CD4-positive, alpha-beta memory T cell (primary cell): ENCODE measurements at regions not wholly inside any gene's neighbourhood (a gene's known extent, or its start where the extent isn't known, plus 50 kb on each side); places are given as distances from the start of the nearest gene placed in this dataset.

Experiments
- CTCF ChIA-PET: fragments of 350-600 bp; sonication (Branson Sonifier 250); formaldehyde crosslinking; loops from one replicate; lab custom pipeline; 2021; ENCODE audit warnings: inconsistent platforms; ENCODE audit not compliant: partially characterized antibody; lab: Charles Lee
- POLR2A ChIA-PET: fragments of 350-600 bp; sonication (Branson Sonifier 250); formaldehyde crosslinking; loops from one replicate; lab custom pipeline; 2021; ENCODE audit not compliant: partially characterized antibody; lab: Charles Lee
- DNase-seq, 5 donors: peaks; one replicate each; pipeline versions ENCODE4 v3.0.0 to v3.0.0-alpha.2; 2020 to 2022; ENCODE audit warnings: mixed read lengths in 1 of 5
- H3K27ac ChIP-seq: one replicate; pipeline ENCODE4 v1.7.0; 2013; ENCODE audit warnings: low read depth, low read length
- H3K27me3 ChIP-seq: 2 replicates; pipeline ENCODE4 v1.7.0; 2013; ENCODE audit warnings: mild to moderate bottlenecking, low read length, moderate library complexity; ENCODE audit not compliant: insufficient read depth
- H3K36me3 ChIP-seq: 2 replicates; pipeline ENCODE4 v1.7.0; 2013; ENCODE audit warnings: mild to moderate bottlenecking, low read length, moderate library complexity; ENCODE audit not compliant: insufficient read depth
- H3K4me1 ChIP-seq: 2 replicates; pipeline ENCODE4 v1.7.0; 2013; ENCODE audit warnings: mild to moderate bottlenecking, low read length, moderate library complexity; ENCODE audit not compliant: insufficient read depth
- H3K4me3 ChIP-seq, 2 donors: one replicate each; pipeline ENCODE4 v1.7.0; 2013; ENCODE audit warnings: low read length in 2 of 2, mild to moderate bottlenecking in 1 of 2
- H3K9me3 ChIP-seq, 2 donors: one replicate each; pipeline ENCODE4 v1.7.0; 2013; ENCODE audit warnings: low read length in 2 of 2, control low read depth in 1 of 2; ENCODE audit not compliant: control insufficient read depth in 1 of 2
- H3K27ac Mint-ChIP-seq, 7 donors: one replicate each; pipeline ENCODE4 v1.8.0; 2020 to 2021; ENCODE audit warnings: mixed read lengths in 7 of 7, mild to moderate bottlenecking in 6 of 7, inconsistent platforms in 3 of 7, moderate library complexity in 3 of 7
- H3K27me3 Mint-ChIP-seq, 2 donors: one replicate each; pipeline ENCODE4 v1.8.0; 2020 to 2021; ENCODE audit warnings: mixed read lengths in 2 of 2
- H3K36me3 Mint-ChIP-seq, 2 donors: one replicate each; pipeline ENCODE4 v1.8.0; 2020 to 2021; ENCODE audit warnings: mixed read lengths in 2 of 2, inconsistent platforms in 1 of 2, mild to moderate bottlenecking in 1 of 2
- H3K4me1 Mint-ChIP-seq, 4 donors: one replicate each; pipeline ENCODE4 v1.8.0; 2020 to 2021; ENCODE audit warnings: mixed read lengths in 4 of 4, mild to moderate bottlenecking in 1 of 4
- H3K4me3 Mint-ChIP-seq, 8 donors: one replicate each; pipeline ENCODE4 v1.8.0; 2020 to 2021; ENCODE audit warnings: mixed read lengths in 8 of 8, mild to moderate bottlenecking in 7 of 8, moderate library complexity in 6 of 8, inconsistent platforms in 3 of 8
- H3K9me3 Mint-ChIP-seq, 8 donors: one replicate each; pipeline ENCODE4 v1.8.0; 2020 to 2021; ENCODE audit warnings: mixed read lengths in 8 of 8, mild to moderate bottlenecking in 5 of 8, inconsistent platforms in 3 of 8, moderate library complexity in 1 of 8
- intact Hi-C: fragments of 100-400 bp; cut with micrococcal nuclease; formaldehyde crosslinking; loops from one replicate; pipeline ENCODE4 v1.15.1; 2023

- H3K4me3 ChIP-seq, result no peak overlapping the region
- ChIA-PET POLR2A (no interaction called here), CTCF (no interaction called here)
- Mint-ChIP-seq H3K4me1 (no peaks in the 10 kb centered on the region), H3K4me3 (no peak overlapping the region), H3K27ac (no peak overlapping the region), H3K27me3 (peaks cover 0 to 3% of the 10 kb centered on the region in 2 donors), H3K36me3 (no peaks in the 10 kb centered on the region), H3K9me3 (peaks cover 0 to 13% (median 11%) of the 10 kb centered on the region in 8 donors)
- intact Hi-C loops, result no loop called here
- H3K27me3 ChIP-seq, result no peaks in the 10 kb centered on the region
- H3K36me3 ChIP-seq, result no peaks in the 10 kb centered on the region
- DNase-seq, result no peak
- H3K9me3 ChIP-seq, result peaks cover 0 to 4% of the 10 kb centered on the region in 2 donors
- H3K27ac ChIP-seq, result no peak overlapping the region
- H3K4me1 ChIP-seq, result no peaks in the 10 kb centered on the region
These were observed 821.6 kb downstream of the TBC1D22A start for GRCh38 chr22:47583959-47584562.

- POLR2A ChIA-PET, result no interaction called here
These were observed 819.6 kb downstream of the TBC1D22A start for GRCh38 chr22:47582067-47582466.

DNA sequence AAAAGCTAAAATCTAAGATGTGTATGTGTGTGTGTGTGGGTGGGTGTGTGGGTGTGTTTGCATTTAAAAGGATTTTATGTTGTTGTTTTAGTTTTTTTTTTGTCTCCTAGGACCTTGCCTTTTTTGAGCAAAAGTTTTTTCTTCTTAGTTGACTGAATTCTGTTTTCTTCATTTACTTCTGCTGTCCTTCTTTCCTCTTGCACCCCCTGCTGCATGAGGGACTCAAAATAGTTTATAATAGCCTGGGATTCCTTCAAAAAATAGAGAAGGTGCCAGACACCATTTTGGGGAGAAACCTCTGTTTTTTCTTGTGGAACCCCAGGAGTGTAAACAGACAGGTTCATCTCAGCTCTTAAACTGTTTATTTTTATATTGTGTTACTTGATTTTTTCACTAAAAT is 817.7 kb downstream of the TBC1D22A start:
- intact Hi-C loops, result no loop called here
- no peak overlapping the region for H3K27ac ChIP-seq
- H3K4me3 Mint-ChIP-seq, result no peak overlapping the region
- no peaks in the 10 kb centered on the region for H3K4me1 ChIP-seq
- no peak overlapping the region for H3K4me3 ChIP-seq
- ChIA-PET POLR2A (no interaction called here), CTCF (no interaction called here)
- no peaks in the 10 kb centered on the region for H3K36me3 ChIP-seq
- H3K27ac Mint-ChIP-seq, result no peak overlapping the region
- H3K9me3 ChIP-seq, result peaks cover 0 to 4% of the 10 kb centered on the region in 2 donors
- H3K4me1 Mint-ChIP-seq, result no peaks in the 10 kb centered on the region
- no peak for DNase-seq
- peaks cover 0 to 13% (median 10%) of the 10 kb centered on the region in 8 donors for H3K9me3 Mint-ChIP-seq
- H3K27me3 ChIP-seq, result no peaks in the 10 kb centered on the region
- H3K36me3 Mint-ChIP-seq, result no peaks in the 10 kb centered on the region
- peaks cover 4 to 12% of the 10 kb centered on the region in 2 donors for H3K27me3 Mint-ChIP-seq

More at GRCh38 chr22:47582067-47582466, 819.6 kb downstream of the TBC1D22A start:
- no peaks in the 10 kb centered on the region for H3K27me3 ChIP-seq
- H3K9me3 ChIP-seq, result peaks cover 0 to 4% of the 10 kb centered on the region in 2 donors
- no peak for DNase-seq
- no peak overlapping the region for H3K27ac Mint-ChIP-seq
- H3K4me1 ChIP-seq, result no peaks in the 10 kb centered on the region
- intact Hi-C loops, result no loop called here
- H3K4me1 Mint-ChIP-seq, result no peaks in the 10 kb centered on the region
- H3K36me3 ChIP-seq, result no peaks in the 10 kb centered on the region
- H3K9me3 Mint-ChIP-seq, result peaks cover 0 to 13% (median 9%) of the 10 kb centered on the region in 8 donors
- H3K27ac ChIP-seq, result no peak overlapping the region
- H3K4me3 Mint-ChIP-seq, result no peak overlapping the region
- no peaks in the 10 kb centered on the region for H3K36me3 Mint-ChIP-seq
- CTCF ChIA-PET, result no interaction called here
- H3K27me3 Mint-ChIP-seq, result peaks cover 2 to 7% of the 10 kb centered on the region in 2 donors
- H3K4me3 ChIP-seq, result no peak overlapping the region

DNA sequence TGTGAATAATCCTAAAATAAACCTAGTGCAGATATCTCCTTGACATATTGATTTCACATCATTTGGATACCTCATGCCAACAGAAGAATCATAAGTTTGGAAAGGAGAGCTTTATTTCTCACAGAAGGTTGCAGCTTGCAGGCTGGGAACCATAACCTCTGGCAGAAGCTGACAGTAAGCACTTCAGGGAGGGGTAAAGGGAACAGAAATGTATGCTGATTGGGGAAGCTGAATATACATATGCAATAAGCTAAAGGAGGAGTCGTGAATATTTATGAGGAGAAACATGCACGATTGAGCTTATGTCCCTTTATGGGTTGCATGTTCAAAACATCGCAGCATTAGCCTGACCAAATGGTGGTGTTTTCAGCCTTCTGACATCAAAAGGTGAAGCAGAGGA is 814.5 kb downstream of the TBC1D22A start:
- H3K36me3 Mint-ChIP-seq, result no peaks in the 10 kb centered on the region

DNA sequence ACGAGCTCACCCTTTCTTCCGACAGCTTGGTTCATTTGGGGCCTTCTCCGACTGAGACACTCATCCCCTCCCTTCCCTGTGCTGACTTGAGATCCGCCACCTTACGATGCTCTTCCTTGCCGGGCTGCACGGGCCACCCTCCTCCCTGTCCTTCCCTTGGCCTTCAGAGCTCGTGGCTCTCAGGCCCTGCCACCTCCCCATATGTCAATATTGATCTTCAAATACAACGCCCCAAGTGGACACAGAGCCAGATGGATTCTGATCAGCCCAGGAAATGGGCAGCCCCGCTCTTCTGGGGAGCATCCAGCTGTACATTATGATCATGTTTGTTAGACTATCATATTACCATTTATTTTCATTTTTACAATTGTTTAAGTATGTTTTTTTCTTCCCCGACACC is 812.8 kb downstream of the TBC1D22A start:
- DNase-seq, result no peak
- Histone ChIP-seq H3K36me3 (no peaks in the 10 kb centered on the region), H3K27ac (no peak overlapping the region), H3K4me3 (no peak overlapping the region), H3K4me1 (no peaks in the 10 kb centered on the region), H3K27me3 (no peaks in the 10 kb centered on the region), H3K9me3 (no peaks in the 10 kb centered on the region)
- intact Hi-C loops, result no loop called here
- H3K27ac Mint-ChIP-seq, result no peak overlapping the region
- no peaks in the 10 kb centered on the region for H3K36me3 Mint-ChIP-seq
- H3K27me3 Mint-ChIP-seq, result peaks cover 4 to 14% of the 10 kb centered on the region in 2 donors
- ChIA-PET CTCF (no interaction called here), POLR2A (no interaction called here)
- no peaks in the 10 kb centered on the region for H3K4me1 Mint-ChIP-seq
- H3K4me3 Mint-ChIP-seq, result no peak overlapping the region
- H3K9me3 Mint-ChIP-seq, result peaks cover 0 to 2% (median 0%) of the 10 kb centered on the region in 8 donors

More for the DNA sequence above, 814.5 kb downstream of the TBC1D22A start:
- H3K4me3 Mint-ChIP-seq, result no peak overlapping the region
- POLR2A ChIA-PET, result no interaction called here
- Histone ChIP-seq H3K36me3 (no peaks in the 10 kb centered on the region), H3K4me3 (no peak overlapping the region), H3K27me3 (no peaks in the 10 kb centered on the region), H3K27ac (no peak overlapping the region), H3K9me3 (no peaks in the 10 kb centered on the region), H3K4me1 (no peaks in the 10 kb centered on the region)
- intact Hi-C loops, result no loop called here
- DNase-seq, result no peak
- CTCF ChIA-PET, result no interaction called here
- H3K9me3 Mint-ChIP-seq, result peaks cover 0 to 4% (median under 1%) of the 10 kb centered on the region in 8 donors
- H3K27me3 Mint-ChIP-seq, result peaks cover 4 to 14% of the 10 kb centered on the region in 2 donors
- no peak overlapping the region for H3K27ac Mint-ChIP-seq
- H3K4me1 Mint-ChIP-seq, result no peaks in the 10 kb centered on the region

- Mint-ChIP-seq H3K36me3 (no peaks in the 10 kb centered on the region), H3K4me3 (no peak overlapping the region), H3K27me3 (peaks cover 4 to 13% of the 10 kb centered on the region in 2 donors), H3K4me1 (no peaks in the 10 kb centered on the region), H3K9me3 (peaks cover 0 to 2% (median 0%) of the 10 kb centered on the region in 8 donors), H3K27ac (no peak overlapping the region)
- intact Hi-C loops, result no loop called here
- H3K4me1 ChIP-seq, result no peaks in the 10 kb centered on the region
- H3K9me3 ChIP-seq, result no peaks in the 10 kb centered on the region
- no peak overlapping the region for H3K4me3 ChIP-seq
- H3K36me3 ChIP-seq, result no peaks in the 10 kb centered on the region
- DNase-seq, result no peak
- H3K27ac ChIP-seq, result no peak overlapping the region
- no peaks in the 10 kb centered on the region for H3K27me3 ChIP-seq
- POLR2A ChIA-PET, result no interaction called here
- CTCF ChIA-PET, result no interaction called here
These were observed 812.1 kb downstream of the TBC1D22A start for GRCh38 chr22:47574556-47574955.

GRCh38 chr22:47573141-47573540 is 810.7 kb downstream of the TBC1D22A start:
- no peaks in the 10 kb centered on the region for H3K27me3 ChIP-seq
- DNase-seq, result no peak
- Mint-ChIP-seq H3K4me3 (no peak overlapping the region), H3K4me1 (no peaks in the 10 kb centered on the region), H3K27me3 (peaks cover 4 to 11% of the 10 kb centered on the region in 2 donors), H3K36me3 (no peaks in the 10 kb centered on the region), H3K27ac (no peak overlapping the region), H3K9me3 (peaks cover 0 to 2% (median 0%) of the 10 kb centered on the region in 8 donors)
- no peaks in the 10 kb centered on the region for H3K4me1 ChIP-seq
- no peak overlapping the region for H3K4me3 ChIP-seq
- no peak overlapping the region for H3K27ac ChIP-seq
- CTCF ChIA-PET, result no interaction called here
- H3K36me3 ChIP-seq, result no peaks in the 10 kb centered on the region
- intact Hi-C loops, result no loop called here
- POLR2A ChIA-PET, result no interaction called here
- H3K9me3 ChIP-seq, result no peaks in the 10 kb centered on the region
